ENCODE measurements at regions not wholly inside any gene's neighbourhood (a gene's known extent, or its start where the extent isn't known, plus 50 kb on each side); places are given as distances from the start of the nearest gene placed in this dataset.

DNA sequence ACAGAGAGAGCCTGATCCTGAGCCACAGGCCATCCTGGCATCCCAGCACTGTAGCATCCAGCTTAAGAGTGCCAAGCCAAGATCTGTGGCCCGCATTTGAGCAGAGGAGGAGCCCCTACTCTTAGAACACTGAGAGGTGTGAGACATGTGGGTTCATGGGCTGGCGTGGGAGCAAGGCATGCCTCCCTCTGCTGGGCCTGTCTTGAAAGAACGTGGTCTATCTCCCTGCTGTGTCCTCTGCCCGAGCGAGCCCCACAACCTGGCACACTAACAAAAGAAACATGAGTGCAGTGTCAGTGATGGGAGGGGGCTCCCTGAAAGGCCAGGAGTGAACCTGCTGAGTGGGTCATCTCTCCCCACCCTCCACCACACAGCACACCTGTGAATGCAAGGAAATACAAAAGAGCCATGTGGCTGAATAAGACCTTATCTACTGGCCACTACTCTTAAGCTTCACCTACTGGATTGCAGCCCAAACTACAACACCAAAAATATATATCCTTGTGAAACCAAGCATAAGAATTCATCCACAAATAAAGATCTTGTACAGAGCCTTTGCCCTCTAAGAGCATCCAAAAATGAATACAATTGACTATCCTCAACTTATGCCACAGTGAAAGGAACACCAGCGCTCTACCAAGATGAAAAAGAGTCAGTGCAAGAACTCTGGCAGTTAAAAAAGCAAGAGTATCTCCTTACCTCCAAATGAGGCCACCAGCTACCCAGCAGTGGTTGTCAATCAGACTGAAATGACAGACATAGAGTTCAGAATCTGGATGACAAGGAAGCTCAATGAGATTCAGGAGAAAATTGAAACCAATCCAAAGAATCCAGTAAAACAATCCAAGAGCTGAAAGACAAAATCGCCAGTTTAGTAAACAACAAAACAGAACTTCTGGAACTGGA lies 259.4 kb upstream of the DAB1 start:
- Mint-ChIP-seq H3K27me3 (no peaks in the 10 kb centered on the region), H3K9me3 (peaks cover 14% of the 10 kb centered on the region), H3K4me1 (ENCODE audit: low read depth) (no peaks in the 10 kb centered on the region), H3K36me3 (ENCODE audit: low read depth) (no peaks in the 10 kb centered on the region), H3K27ac (no peak overlapping the region), H3K4me3 (no peak overlapping the region)
- TF ChIP-seq, protein P1, sequence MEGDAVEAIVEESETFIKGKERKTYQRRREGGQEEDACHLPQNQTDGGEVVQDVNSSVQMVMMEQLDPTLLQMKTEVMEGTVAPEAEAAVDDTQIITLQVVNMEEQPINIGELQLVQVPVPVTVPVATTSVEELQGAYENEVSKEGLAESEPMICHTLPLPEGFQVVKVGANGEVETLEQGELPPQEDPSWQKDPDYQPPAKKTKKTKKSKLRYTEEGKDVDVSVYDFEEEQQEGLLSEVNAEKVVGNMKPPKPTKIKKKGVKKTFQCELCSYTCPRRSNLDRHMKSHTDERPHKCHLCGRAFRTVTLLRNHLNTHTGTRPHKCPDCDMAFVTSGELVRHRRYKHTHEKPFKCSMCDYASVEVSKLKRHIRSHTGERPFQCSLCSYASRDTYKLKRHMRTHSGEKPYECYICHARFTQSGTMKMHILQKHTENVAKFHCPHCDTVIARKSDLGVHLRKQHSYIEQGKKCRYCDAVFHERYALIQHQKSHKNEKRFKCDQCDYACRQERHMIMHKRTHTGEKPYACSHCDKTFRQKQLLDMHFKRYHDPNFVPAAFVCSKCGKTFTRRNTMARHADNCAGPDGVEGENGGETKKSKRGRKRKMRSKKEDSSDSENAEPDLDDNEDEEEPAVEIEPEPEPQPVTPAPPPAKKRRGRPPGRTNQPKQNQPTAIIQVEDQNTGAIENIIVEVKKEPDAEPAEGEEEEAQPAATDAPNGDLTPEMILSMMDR (IDR thresholded peaks at IDR 0.05): no peak
- DNase-seq: no peak
- intact Hi-C loops (cut with micrococcal nuclease): no loop called here
- ChIA-PET POLR2A (interaction anchor here (0.6 kb wide), 1 partner anchor 208 kb away, joined by 3 read pairs; no protein-coding TSS in a partner anchor), CTCF (no interaction called here)
- ATAC-seq: no peak

GRCh38 chr1:57678138-57678537 lies 254.3 kb upstream of the DAB1 start:
- H3K4me3 Mint-ChIP-seq: no peak overlapping the region
- no peak for ATAC-seq
- H3K9me3 Mint-ChIP-seq: no peaks in the 10 kb centered on the region
- no peaks in the 10 kb centered on the region for H3K36me3 Mint-ChIP-seq (ENCODE audit: low read depth)
- H3K27ac Mint-ChIP-seq: no peak overlapping the region
- no peak for DNase-seq
- ChIA-PET CTCF (no interaction called here), POLR2A (no interaction called here)
- intact Hi-C loops (cut with micrococcal nuclease): no loop called here
- H3K27me3 Mint-ChIP-seq: no peaks in the 10 kb centered on the region
- no peaks in the 10 kb centered on the region for H3K4me1 Mint-ChIP-seq (ENCODE audit: low read depth)
- TF ChIP-seq, protein P1 (IDR thresholded peaks at IDR 0.05): no peak

DNA sequence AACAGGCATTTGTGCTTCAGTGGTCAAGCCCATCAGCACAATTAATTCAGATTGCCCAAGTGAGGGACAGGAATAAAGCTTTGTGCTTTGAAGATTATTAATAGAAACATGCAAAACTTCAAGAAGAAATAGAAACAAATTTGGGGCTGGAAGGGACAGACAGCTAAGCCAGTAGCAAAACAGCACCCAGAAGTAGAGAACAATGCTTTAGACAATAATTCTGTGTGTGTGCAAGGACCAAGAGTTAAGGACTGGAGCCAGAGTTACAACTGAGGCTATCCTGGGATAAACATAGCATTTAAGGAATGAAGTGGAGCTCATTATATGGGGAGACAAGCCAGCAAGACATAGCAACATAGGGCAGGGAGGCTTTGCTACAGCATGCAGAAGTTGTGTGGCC lies 251.9 kb upstream of the DAB1 start:
- H3K9me3 Mint-ChIP-seq: no peaks in the 10 kb centered on the region
- ATAC-seq: no peak
- H3K27me3 Mint-ChIP-seq: no peaks in the 10 kb centered on the region
- H3K4me3 Mint-ChIP-seq: no peak overlapping the region
- H3K27ac Mint-ChIP-seq: no peak overlapping the region
- ChIA-PET CTCF (interaction anchor here (0.5 kb wide), 1 partner anchor 12 kb away, joined by 3 read pairs; no protein-coding TSS in a partner anchor), POLR2A (no interaction called here)
- TF ChIP-seq, protein P1 (IDR thresholded peaks at IDR 0.05): no peak
- no peak for DNase-seq
- intact Hi-C loops (cut with micrococcal nuclease): no loop called here
- no peaks in the 10 kb centered on the region for H3K36me3 Mint-ChIP-seq (ENCODE audit: low read depth)
- no peaks in the 10 kb centered on the region for H3K4me1 Mint-ChIP-seq (ENCODE audit: low read depth)

DNA sequence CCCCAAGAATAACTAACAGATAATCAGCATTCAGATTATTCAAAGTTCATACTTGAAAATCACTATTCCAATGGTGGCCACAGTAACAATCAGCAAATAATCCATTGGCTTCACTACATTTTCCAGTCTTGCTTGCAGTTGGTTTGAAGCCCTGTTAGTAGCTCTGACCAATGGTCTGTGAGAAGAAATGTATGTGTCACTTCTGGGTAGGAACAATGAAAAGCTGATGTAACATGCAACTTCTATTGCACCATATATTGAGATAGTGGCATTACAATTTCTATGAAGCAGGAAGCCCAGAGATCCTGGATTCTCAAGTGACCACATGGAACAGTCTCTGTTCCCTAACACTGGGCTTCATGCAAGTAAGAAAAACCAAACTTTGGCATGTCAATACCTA lies 250.9 kb upstream of the DAB1 start:
- no peak overlapping the region for H3K4me3 Mint-ChIP-seq
- intact Hi-C loops (cut with micrococcal nuclease): no loop called here
- TF ChIP-seq, protein P1 (IDR thresholded peaks at IDR 0.05): no peak
- H3K27ac Mint-ChIP-seq: no peak overlapping the region
- CTCF ChIA-PET: no interaction called here
- H3K27me3 Mint-ChIP-seq: no peaks in the 10 kb centered on the region
- ATAC-seq (no peak), DNase-seq (no peak)
- no peaks in the 10 kb centered on the region for H3K36me3 Mint-ChIP-seq (ENCODE audit: low read depth)
- H3K9me3 Mint-ChIP-seq: no peaks in the 10 kb centered on the region
- POLR2A ChIA-PET: no interaction called here
- no peaks in the 10 kb centered on the region for H3K4me1 Mint-ChIP-seq (ENCODE audit: low read depth)

GRCh38 chr1:57672346-57673140 lies 248.7 kb upstream of the DAB1 start:
- DNase-seq (no peak), ATAC-seq (no peak)
- Mint-ChIP-seq H3K27me3 (peaks cover 2% of the 10 kb centered on the region), H3K36me3 (ENCODE audit: low read depth) (no peaks in the 10 kb centered on the region), H3K9me3 (no peaks in the 10 kb centered on the region), H3K4me1 (ENCODE audit: low read depth) (no peaks in the 10 kb centered on the region), H3K4me3 (no peak overlapping the region), H3K27ac (no peak overlapping the region)
- POLR2A ChIA-PET: interaction anchor here (0.6 kb wide), 1 partner anchor 1137 kb away, joined by 3 read pairs; no protein-coding TSS in a partner anchor
- intact Hi-C loops (cut with micrococcal nuclease): no loop called here
- CTCF ChIA-PET: no interaction called here
- TF ChIP-seq, protein P1 (IDR thresholded peaks at IDR 0.05): no peak
